DOHH2 (cell line): ENCODE measurements at regions not wholly inside any gene's neighbourhood (a gene's known extent, or its start where the extent isn't known, plus 50 kb on each side); places are given as distances from the start of the nearest gene placed in this dataset.

ENCODE experiments used
- CTCF ChIP-seq: fragments of 200-600 bp; sonication (generic); IDR thresholded peaks from one replicate; pipeline ENCODE4 v1.5.1; 2014; ENCODE audit warnings: antibody characterized with exemption, mild to moderate bottlenecking, low read depth, low read length; ENCODE audit not compliant: poor library complexity, severe bottlenecking
- EZH2phosphoT487 ChIP-seq: fragments of 200-600 bp; sonication (generic); IDR thresholded peaks from 2 replicates; pipeline ENCODE4 v1.6.1; 2017; ENCODE audit warnings: borderline replicate concordance, mild to moderate bottlenecking, antibody characterized with exemption, low read length, moderate library complexity, mixed read lengths

GRCh38 chr12:116478243-116478773 lies 80.9 kb upstream of the MAP1LC3B2 start:
- no peak for TF ChIP-seq CTCF
- TF ChIP-seq EZH2phosphoT487, result no peak
